T-cell (primary cell): ENCODE measurements at regions not wholly inside any gene's neighbourhood (a gene's known extent, or its start where the extent isn't known, plus 50 kb on each side); places are given as distances from the start of the nearest gene placed in this dataset.

Experiments used
- ATAC-seq, 4 experiments: fragments of 200-7000 bp in 3 of 4; fragments of 150-1000 bp in 1 of 4; cut with Tn5 transposase; replicated peaks in 1 of 4; 1 replicate in 3 of 4; 2 replicates in 1 of 4; pipeline ENCODE4 v1.10.0; 2021; ENCODE audit warnings: moderate library complexity in 3 of 4, mild to moderate bottlenecking in 2 of 4, moderate number of reproducible peaks in 1 of 4
- CTCF ChIA-PET, 2 donors: fragments of 300-600 bp; sonication (Branson Sonifier 250); formaldehyde crosslinking; loops; one replicate each; lab custom pipeline; 2022; ENCODE audit warnings: antibody characterized with exemption in 2 of 2; lab: Charles Lee
- POLR2A ChIA-PET, 2 donors: fragments of 300-600 bp; sonication (Branson Sonifier 250); formaldehyde crosslinking; loops; one replicate each; lab custom pipeline; 2022; ENCODE audit warnings: antibody characterized with exemption in 2 of 2; lab: Charles Lee
- DNase-seq, 35 experiments: peaks; one replicate each; pipeline versions ENCODE4 v3.0.0 to v3.0.0-alpha.2; 2013 to 2023
- H3K27ac ChIP-seq: one replicate; pipeline ENCODE4 v1.5.1; 2013; ENCODE audit warnings: low read length
- H3K27me3 ChIP-seq, 2 experiments: replicated peaks in 1 of 2; 1 replicate in 1 of 2; 2 replicates in 1 of 2; pipeline versions ENCODE4 v1.6.1 to v1.7.0; 2013; ENCODE audit warnings: low read length in 1 of 2, mixed read lengths in 1 of 2; ENCODE audit not compliant: control insufficient read depth in 2 of 2, insufficient read depth in 2 of 2; ENCODE audit errors: extremely low read depth in 1 of 2
- H3K36me3 ChIP-seq, 2 donors: 1 replicate in 1 of 2; 2 replicates in 1 of 2; pipeline versions ENCODE4 v1.6.1 to v1.7.0; 2013; ENCODE audit warnings: low read length in 1 of 2; ENCODE audit not compliant: control insufficient read depth in 2 of 2, insufficient read depth in 1 of 2; ENCODE audit errors: extremely low read depth in 1 of 2
- H3K4me1 ChIP-seq, 2 experiments: 1 replicate in 1 of 2; 2 replicates in 1 of 2; pipeline versions ENCODE4 v1.6.1 to v1.7.0; 2013; ENCODE audit warnings: low read length in 2 of 2, mixed read lengths in 1 of 2; ENCODE audit not compliant: insufficient read depth in 2 of 2, control insufficient read depth in 1 of 2; ENCODE audit errors: extremely low read depth in 1 of 2
- H3K4me3 ChIP-seq, 2 donors: 1 replicate in 1 of 2; 2 replicates in 1 of 2; pipeline versions ENCODE4 v1.5.1 to v1.7.0; 2013; ENCODE audit warnings: mild to moderate bottlenecking in 2 of 2, low read length in 1 of 2, moderate library complexity in 1 of 2; ENCODE audit not compliant: control insufficient read depth in 1 of 2; ENCODE audit errors: extremely low read depth in 1 of 2
- H3K9me3 ChIP-seq: 2 replicates; pipeline ENCODE4 v1.7.0; 2013
- H3K27ac Mint-ChIP-seq, 2 donors: one replicate each; pipeline ENCODE4 v1.8.0; 2020 to 2021; ENCODE audit warnings: mild to moderate bottlenecking in 2 of 2, mixed read lengths in 2 of 2
- H3K27me3 Mint-ChIP-seq, 2 donors: one replicate each; pipeline ENCODE4 v1.8.0; 2021 to 2022; ENCODE audit warnings: mixed read lengths in 2 of 2
- H3K36me3 Mint-ChIP-seq: one replicate; pipeline ENCODE4 v1.8.0; 2021; ENCODE audit warnings: mixed read lengths
- H3K4me1 Mint-ChIP-seq, 3 donors: one replicate each; pipeline ENCODE4 v1.8.0; 2020 to 2022; ENCODE audit warnings: mixed read lengths in 3 of 3, mild to moderate bottlenecking in 1 of 3
- H3K4me3 Mint-ChIP-seq, 3 donors: one replicate each; pipeline ENCODE4 v1.8.0; 2020 to 2022; ENCODE audit warnings: mild to moderate bottlenecking in 3 of 3, mixed read lengths in 3 of 3, moderate library complexity in 3 of 3
- H3K9me3 Mint-ChIP-seq, 3 donors: one replicate each; pipeline ENCODE4 v1.8.0; 2020 to 2022; ENCODE audit warnings: mixed read lengths in 3 of 3
- WGBS: methylation state at CpG from one replicate; pipeline ENCODE4 v1.1.5; 2013; ENCODE audit warnings: missing lambda C conversion rate; ENCODE audit not compliant: insufficient coverage; 5-methylcytosine and 5-hydroxymethylcytosine counted together

GRCh38 chr2:160912276-160912675 lies 248.0 kb upstream of the TANK start:
- peaks cover 0 to 3% of the 10 kb centered on the region in 2 experiments for H3K27me3 ChIP-seq
- H3K9me3 Mint-ChIP-seq: no peaks in the 10 kb centered on the region
- no peaks in the 10 kb centered on the region for H3K36me3 Mint-ChIP-seq
- H3K27me3 Mint-ChIP-seq: no peaks in the 10 kb centered on the region
- ChIA-PET CTCF (no interaction called here), POLR2A (interaction anchor here in 1 of 2 donors (0.5 kb wide), 1 partner anchor 11 kb away, joined by 3 read pairs; no protein-coding TSS in a partner anchor)
- H3K4me1 Mint-ChIP-seq: peaks cover 0 to 3% (median 0%) of the 10 kb centered on the region in 3 donors
- H3K27ac Mint-ChIP-seq: no peak overlapping the region
- DNase-seq (no peak), ATAC-seq (no peak)
- H3K27ac ChIP-seq: no peak overlapping the region
- no peaks in the 10 kb centered on the region for H3K36me3 ChIP-seq
- H3K4me3 Mint-ChIP-seq: no peak overlapping the region
- H3K4me1 ChIP-seq: no peaks in the 10 kb centered on the region
- H3K4me3 ChIP-seq: no peak overlapping the region
- H3K9me3 ChIP-seq: no peaks in the 10 kb centered on the region
- WGBS: 92% methylated on average over 1 of the region's 2 CpGs

- H3K27me3 ChIP-seq: no peaks in the 10 kb centered on the region
- WGBS: no CpG with 5 or more reads among the region's 1 CpG
- ATAC-seq (no peak), DNase-seq (no peak)
- CTCF ChIA-PET: no interaction called here
- no peak overlapping the region for H3K27ac Mint-ChIP-seq
- H3K36me3 ChIP-seq: no peaks in the 10 kb centered on the region
- H3K4me1 ChIP-seq: no peaks in the 10 kb centered on the region
- no peak overlapping the region for H3K4me3 Mint-ChIP-seq
- no peak overlapping the region for H3K27ac ChIP-seq
- POLR2A ChIA-PET: no interaction called here
- H3K4me3 ChIP-seq: no peak overlapping the region
- no peaks in the 10 kb centered on the region for H3K9me3 ChIP-seq
- peaks cover 0 to 3% (median 0%) of the 10 kb centered on the region in 3 donors for H3K4me1 Mint-ChIP-seq
- H3K36me3 Mint-ChIP-seq: no peaks in the 10 kb centered on the region
- H3K27me3 Mint-ChIP-seq: no peaks in the 10 kb centered on the region
- H3K9me3 Mint-ChIP-seq: no peaks in the 10 kb centered on the region
These were observed 246.9 kb upstream of the TANK start for GRCh38 chr2:160913323-160913722.

GRCh38 chr2:160914217-160914616 lies 246.0 kb upstream of the TANK start:
- Histone ChIP-seq H3K9me3 (no peaks in the 10 kb centered on the region), H3K27ac (no peak overlapping the region), H3K4me1 (no peaks in the 10 kb centered on the region), H3K4me3 (no peak overlapping the region), H3K36me3 (no peaks in the 10 kb centered on the region), H3K27me3 (peaks cover 0 to 2% of the 10 kb centered on the region in 2 experiments)
- POLR2A ChIA-PET: no interaction called here
- ATAC-seq (no peak), DNase-seq (no peak)
- Mint-ChIP-seq H3K4me3 (no peak overlapping the region), H3K9me3 (no peaks in the 10 kb centered on the region), H3K4me1 (peaks cover 0 to 3% (median 0%) of the 10 kb centered on the region in 3 donors), H3K27me3 (no peaks in the 10 kb centered on the region), H3K27ac (no peak overlapping the region), H3K36me3 (no peaks in the 10 kb centered on the region)
- CTCF ChIA-PET: no interaction called here

GRCh38 chr2:160916300-160916699 lies 243.9 kb upstream of the TANK start:
- H3K36me3 ChIP-seq: no peaks in the 10 kb centered on the region
- no peak for DNase-seq
- ChIA-PET POLR2A (no interaction called here), CTCF (interaction anchor here in 1 of 2 donors (0.5 to 0.7 kb wide), 3 partner anchors 571 to 612 kb away, joined by 3 to 5 read pairs (median 3); no protein-coding TSS in a partner anchor)
- Mint-ChIP-seq H3K4me1 (peaks cover 0 to 3% (median 0%) of the 10 kb centered on the region in 3 donors), H3K36me3 (no peaks in the 10 kb centered on the region), H3K27me3 (no peaks in the 10 kb centered on the region), H3K27ac (no peak overlapping the region), H3K4me3 (no peak overlapping the region), H3K9me3 (no peaks in the 10 kb centered on the region)
- no peak for ATAC-seq
- no CpG with 5 or more reads among the region's 1 CpG for WGBS
- no peak overlapping the region for H3K4me3 ChIP-seq
- H3K27me3 ChIP-seq: peaks cover 0 to 3% of the 10 kb centered on the region in 2 experiments
- no peaks in the 10 kb centered on the region for H3K4me1 ChIP-seq
- no peaks in the 10 kb centered on the region for H3K9me3 ChIP-seq
- no peak overlapping the region for H3K27ac ChIP-seq

- Mint-ChIP-seq H3K27me3 (no peaks in the 10 kb centered on the region), H3K4me3 (no peak overlapping the region), H3K9me3 (no peaks in the 10 kb centered on the region), H3K27ac (no peak overlapping the region), H3K36me3 (no peaks in the 10 kb centered on the region), H3K4me1 (peaks cover 0 to 3% (median 0%) of the 10 kb centered on the region in 3 donors)
- no peak overlapping the region for H3K27ac ChIP-seq
- POLR2A ChIA-PET: no interaction called here
- H3K9me3 ChIP-seq: no peaks in the 10 kb centered on the region
- H3K27me3 ChIP-seq: peaks cover 0 to 3% of the 10 kb centered on the region in 2 experiments
- DNase-seq (no peak), ATAC-seq (no peak)
- 100% methylated on average over 1 of the region's 3 CpGs for WGBS
- no peak overlapping the region for H3K4me3 ChIP-seq
- no peaks in the 10 kb centered on the region for H3K4me1 ChIP-seq
- H3K36me3 ChIP-seq: no peaks in the 10 kb centered on the region
- CTCF ChIA-PET: interaction anchor here in 1 of 2 donors (1.4 kb wide), 1 partner anchor 558 kb away, joined by 3 read pairs; no protein-coding TSS in a partner anchor
These were observed 242.4 kb upstream of the TANK start for GRCh38 chr2:160917850-160918249.

GRCh38 chr2:160918258-160918657 lies 242.0 kb upstream of the TANK start:
- H3K27ac Mint-ChIP-seq: no peak overlapping the region
- H3K27me3 ChIP-seq: peaks cover 0 to 3% of the 10 kb centered on the region in 2 experiments
- H3K4me1 Mint-ChIP-seq: peaks cover 0 to 2% (median 0%) of the 10 kb centered on the region in 3 donors
- H3K27ac ChIP-seq: no peak overlapping the region
- no peaks in the 10 kb centered on the region for H3K36me3 Mint-ChIP-seq
- CTCF ChIA-PET: interaction anchor here in 1 of 2 donors (0.6 to 1.4 kb wide), 4 partner anchors 491 to 594 kb away, joined by 3 to 15 read pairs (median 5); no protein-coding TSS in a partner anchor
- no peaks in the 10 kb centered on the region for H3K4me1 ChIP-seq
- ATAC-seq: no peak
- DNase-seq: no peak
- H3K9me3 Mint-ChIP-seq: no peaks in the 10 kb centered on the region
- no peaks in the 10 kb centered on the region for H3K27me3 Mint-ChIP-seq
- POLR2A ChIA-PET: no interaction called here
- no peaks in the 10 kb centered on the region for H3K36me3 ChIP-seq
- H3K4me3 Mint-ChIP-seq: no peak overlapping the region
- no peak overlapping the region for H3K4me3 ChIP-seq
- no peaks in the 10 kb centered on the region for H3K9me3 ChIP-seq
